HG03045 (cell line): ENCODE measurements at regions not wholly inside any gene's neighbourhood (a gene's known extent, or its start where the extent isn't known, plus 50 kb on each side); places are given as distances from the start of the nearest gene placed in this dataset.

Experiments
- ATAC-seq: cut with Tn5 transposase; IDR thresholded peaks from one replicate; pipeline ENCODE4 v1.9.1; 2021; ENCODE audit warnings: mild to moderate bottlenecking, moderate library complexity; ENCODE audit not compliant: unreplicated experiment

DNA sequence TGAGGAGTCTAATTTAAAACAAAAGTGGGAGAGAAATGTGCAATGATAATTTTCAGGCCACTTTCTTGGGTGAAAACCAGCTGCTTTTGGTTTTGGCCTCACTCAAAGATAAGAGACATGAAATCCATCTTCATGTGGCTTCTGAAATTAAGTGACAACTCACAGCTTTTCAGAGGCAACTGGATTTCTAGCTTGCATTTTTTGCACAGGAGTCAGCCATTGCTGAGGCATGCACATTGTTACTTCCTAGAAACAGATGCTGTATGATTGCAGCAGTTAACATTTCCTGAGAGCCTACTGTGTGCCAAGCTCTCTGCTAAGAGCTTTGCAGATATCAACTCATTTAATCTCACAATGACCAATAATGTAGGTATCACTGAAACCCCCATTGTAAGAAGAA lies 562.6 kb downstream of the NR2F1-AS1 start:
- no peak for ATAC-seq

DNA sequence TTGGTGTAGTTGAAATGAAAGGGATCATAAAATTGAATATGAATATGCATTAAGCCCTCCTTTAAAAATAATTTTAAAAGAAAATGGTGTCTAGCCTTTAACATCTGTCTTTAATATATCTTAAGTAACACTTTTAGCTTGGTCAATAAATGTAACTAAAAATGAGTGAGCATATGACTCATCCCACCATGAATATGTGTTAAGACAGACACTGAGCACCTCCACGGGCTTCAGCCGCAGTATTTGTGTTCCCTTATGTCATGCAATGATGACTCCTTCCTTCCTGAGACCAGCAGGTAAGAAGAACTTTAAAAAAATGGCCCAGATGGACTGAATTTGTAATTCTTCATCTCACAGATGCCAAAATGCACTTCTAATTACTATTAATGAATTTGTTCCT lies 563.2 kb downstream of the NR2F1-AS1 start:
- ATAC-seq: no peak

DNA sequence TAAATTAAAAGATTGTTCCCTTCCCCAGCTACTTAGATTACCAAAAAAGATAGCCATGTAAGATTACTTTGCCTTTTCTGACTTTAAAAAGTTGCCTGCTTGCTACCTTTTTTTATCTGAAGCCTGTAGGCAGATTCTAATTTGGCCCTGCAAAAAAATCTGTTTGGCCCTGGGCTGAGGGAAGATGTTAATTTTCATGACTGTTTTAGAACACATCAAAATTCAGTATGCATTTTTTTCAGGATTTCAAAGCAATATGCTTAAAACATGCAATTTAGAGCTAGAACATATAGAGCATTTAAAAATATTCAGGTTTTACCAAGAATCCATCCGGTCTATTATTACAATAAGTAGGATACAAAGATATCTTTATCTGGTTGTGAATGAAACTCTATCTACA lies 563.6 kb downstream of the NR2F1-AS1 start:
- ATAC-seq: no peak

DNA sequence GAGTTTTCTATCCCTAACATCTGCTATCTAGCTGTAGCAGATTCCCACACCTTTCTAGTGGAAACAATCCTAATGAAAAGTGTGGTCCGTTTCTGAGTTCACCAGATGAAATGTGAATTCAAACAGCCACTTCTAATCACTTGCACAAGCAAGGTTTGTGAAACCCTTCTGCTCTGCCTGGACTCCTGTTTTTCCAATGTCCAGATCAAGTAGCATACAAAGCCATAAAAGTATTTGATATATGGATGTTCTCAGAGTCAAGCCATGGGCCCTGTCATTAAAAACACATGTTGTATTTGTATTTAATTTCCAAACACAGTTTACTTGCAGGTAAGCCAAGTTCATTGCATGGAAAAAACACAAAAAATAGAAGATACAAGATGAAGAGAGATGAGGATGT lies 570.4 kb downstream of the NR2F1-AS1 start:
- ATAC-seq: no peak

DNA sequence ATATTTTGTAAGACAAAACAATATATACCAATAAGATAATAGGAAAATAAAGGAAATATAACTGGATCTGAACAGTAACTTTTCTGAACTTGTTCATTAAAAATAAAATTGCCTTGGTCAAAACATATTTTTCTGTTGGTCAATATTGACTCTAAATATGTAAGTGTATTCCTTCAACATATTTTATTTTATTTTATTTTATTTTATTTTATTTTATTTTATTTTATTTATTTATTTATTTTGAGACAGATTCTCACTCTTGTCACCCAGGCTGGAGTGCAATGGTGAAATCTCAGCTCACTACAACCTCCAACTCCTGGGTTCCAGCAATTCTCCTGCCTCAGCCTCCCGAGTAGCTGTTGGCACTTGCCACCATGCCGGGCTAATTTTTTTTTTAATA lies 571.0 kb downstream of the NR2F1-AS1 start:
- no peak for ATAC-seq

DNA sequence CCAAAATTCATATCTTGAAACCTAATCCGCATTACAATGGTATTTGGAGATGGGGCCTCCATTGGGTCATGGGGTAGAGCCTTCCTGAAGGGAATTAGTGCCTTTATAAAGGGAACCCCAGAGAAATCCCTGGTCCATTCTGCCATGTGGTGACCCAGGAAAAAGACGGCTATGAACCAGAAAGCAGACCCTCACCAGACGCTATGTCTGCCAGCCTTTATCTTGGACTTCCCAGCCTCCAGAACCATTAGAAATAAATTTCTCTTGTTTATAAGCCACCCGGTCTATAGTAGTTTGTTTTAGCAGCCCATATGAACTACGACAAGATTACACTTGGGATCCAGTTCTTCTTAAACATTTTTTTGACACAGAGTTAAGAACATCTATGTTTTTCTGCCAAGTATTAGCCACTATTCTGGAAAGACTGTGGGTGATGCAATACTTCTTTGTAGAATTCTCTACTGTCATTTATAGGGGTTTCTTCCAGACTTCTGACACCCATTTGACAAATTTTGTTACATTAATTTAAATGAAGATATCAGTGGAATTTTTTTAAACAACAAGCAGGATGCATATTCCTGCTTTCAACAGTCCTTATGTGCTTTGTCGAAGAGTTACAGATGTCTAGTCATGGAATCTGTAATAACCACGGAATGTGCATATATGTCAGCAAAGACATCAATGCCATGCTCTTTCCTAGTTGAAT lies 572.4 kb downstream of the NR2F1-AS1 start:
- no peak for ATAC-seq

DNA sequence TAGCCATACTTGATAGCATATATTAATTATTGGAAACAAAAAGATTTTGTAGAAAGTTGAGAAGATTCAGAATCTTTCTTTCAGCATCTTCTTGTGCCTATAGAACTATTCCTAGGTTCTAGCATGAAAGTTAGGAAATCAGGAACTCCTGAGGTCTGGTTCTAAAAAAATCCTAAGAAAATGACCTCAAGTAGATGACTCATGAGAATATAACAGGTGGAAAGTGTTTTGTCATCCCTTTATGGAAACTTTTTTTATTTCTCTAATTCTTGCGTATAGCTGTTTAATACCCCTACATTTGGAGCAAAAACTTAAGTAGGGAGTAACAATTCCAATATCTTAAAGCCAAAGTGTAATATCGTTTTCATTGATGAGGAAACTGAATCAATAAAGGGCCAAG lies 574.1 kb downstream of the NR2F1-AS1 start:
- ATAC-seq: no peak

DNA sequence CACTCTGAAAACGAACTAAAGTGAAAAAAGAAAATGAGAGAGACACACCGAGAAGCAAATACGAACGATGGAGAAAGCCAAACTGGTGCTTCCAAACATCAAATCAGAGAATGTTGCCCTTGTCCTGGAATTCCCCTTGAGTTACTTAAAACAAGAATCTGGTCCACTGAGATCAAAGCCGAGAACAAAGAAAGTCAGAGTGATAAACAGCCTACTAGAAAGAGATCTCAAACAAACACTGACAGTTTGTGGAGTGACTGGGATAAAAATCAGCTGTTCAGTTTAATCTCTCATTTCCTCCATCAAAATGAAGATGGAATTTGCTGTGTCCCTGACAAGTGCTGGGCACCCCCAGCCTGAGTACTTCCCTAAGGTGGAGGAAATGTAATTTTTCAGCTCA lies 582.6 kb downstream of the NR2F1-AS1 start:
- no peak for ATAC-seq

DNA sequence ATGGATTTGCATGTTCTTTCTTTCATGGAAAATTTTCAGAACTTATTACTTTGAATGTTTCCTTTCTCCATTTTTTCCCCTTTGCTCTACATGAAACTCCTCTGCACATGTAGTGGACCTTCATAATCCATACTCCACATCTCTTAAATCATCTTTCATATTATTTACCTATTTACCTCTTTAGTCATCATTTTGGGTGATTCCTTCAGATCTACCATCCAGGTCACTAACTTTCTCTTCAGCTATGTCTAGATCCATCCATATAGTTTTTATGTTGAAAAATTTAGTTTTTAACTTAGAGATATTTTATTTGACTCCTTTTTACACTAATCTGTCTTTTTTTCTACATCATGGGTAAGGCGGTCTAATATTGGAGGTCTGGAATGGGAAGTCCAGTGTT lies 586.6 kb downstream of the NR2F1-AS1 start:
- no peak for ATAC-seq

DNA sequence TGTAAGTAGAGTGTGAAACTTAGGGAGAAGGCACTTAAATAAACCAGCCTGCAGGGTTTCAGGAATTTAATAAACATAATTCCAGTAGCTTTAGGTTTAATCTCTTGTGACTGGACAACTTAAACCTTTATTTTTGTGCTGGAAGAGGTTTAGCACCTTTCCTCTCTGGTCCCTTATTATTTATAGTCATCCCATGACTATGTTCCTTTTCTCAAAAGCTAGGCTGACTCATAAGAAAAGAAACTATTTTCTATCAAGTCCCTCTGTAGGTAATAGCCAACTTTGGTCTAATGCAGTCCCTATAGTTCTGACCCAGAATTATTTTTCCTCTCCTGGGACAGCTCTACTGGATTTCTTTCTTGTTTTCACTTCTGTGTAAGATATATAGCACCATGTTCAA lies 588.9 kb downstream of the NR2F1-AS1 start:
- ATAC-seq: no peak

DNA sequence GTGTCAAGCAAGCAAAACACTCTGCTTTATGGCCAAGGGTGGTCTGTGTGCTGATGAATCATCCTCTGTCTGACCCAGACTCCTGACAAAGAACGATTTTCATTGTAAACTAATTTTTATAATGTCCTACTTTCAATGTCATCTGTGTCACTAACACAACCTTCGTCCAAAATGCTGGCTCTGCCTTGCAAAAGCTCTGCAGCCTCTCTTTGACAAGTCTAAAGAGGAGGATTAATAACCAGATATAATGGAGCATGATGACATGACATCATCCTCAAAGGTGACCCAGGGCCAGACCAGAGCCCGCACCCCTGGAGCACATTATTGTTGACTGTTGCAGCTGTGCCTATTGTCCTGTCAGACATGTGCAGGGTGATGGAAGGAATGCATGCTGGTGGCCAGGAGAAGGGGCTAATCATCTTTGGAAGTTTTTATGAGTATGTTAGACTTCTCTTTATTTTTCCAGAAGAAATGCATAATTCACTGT lies 589.4 kb downstream of the NR2F1-AS1 start:
- no peak for ATAC-seq

DNA sequence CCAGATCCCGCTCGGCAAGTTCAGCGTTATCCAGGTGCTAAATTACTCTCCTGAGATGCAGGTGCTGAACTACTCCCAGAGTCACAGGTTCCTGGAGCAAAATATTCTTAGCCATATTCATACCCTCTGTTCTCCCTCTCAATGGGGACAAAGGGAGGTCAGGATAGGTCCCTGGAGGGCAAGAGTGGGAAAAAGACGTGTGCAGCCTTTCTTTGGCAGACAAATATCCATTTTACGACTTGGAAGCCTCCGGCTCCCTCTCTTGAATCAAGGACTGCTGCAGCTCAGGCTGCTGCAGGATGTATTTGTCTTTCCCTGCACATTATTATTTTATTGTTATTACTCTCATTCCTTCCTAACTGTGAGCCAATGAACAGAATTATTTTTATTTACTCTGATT lies 590.2 kb downstream of the NR2F1-AS1 start:
- no peak for ATAC-seq

DNA sequence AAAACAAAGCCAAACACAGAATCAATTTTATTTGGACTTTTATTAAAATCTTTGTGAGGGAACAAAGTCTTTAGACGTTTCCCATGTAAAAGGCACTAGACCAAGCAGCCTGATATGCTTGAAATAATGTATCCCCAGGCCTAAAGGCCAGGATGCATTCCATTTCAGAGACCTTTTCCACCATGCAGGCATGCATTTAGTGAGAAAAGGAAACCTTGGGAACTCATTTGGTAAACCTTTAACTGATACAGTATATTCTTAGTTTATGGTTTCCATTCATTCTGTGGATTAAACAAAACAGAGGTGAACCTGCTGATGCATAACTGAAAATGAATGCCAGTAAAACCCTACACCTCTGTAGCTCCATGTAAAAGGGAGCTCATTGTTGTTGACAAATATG lies 600.0 kb downstream of the NR2F1-AS1 start:
- no peak for ATAC-seq

DNA sequence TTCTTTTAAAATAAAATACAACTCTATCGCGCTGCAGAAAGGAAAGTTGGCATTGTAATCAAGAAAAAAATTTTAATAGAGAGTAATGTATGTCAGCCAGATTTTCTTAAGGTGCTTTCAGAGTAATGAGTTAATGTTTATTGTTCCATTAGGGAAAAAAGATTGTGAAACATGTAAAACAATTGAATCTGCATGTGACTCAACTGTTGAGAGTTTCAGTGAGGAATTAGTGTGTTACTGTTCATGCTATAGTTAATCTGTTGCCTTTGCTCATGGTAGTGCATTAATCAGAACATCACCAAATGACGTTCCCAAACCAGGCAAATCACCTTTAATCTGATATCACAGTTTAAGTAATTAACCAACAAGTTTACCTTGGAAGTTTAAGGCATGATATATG lies 600.5 kb downstream of the NR2F1-AS1 start:
- ATAC-seq: no peak

DNA sequence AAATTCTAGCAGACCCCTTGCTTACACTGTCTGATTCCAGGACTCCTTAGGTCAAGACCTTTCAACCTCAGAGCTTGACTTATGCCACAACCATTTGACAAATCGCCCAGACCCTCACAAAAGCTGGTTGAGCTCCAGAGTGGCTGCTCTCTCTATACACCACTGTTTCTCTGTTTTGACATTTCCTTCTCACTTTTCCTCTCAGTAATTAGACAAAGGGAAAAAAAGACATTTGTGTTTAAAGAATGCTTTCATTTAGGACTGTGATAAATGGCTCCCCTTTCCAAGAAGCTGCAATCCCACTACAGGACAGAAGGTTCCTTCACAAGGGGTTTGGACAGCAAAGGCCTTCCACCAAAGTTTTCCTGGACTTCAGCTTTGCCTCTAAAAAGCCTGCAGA lies 601.3 kb downstream of the NR2F1-AS1 start:
- ATAC-seq: no peak

DNA sequence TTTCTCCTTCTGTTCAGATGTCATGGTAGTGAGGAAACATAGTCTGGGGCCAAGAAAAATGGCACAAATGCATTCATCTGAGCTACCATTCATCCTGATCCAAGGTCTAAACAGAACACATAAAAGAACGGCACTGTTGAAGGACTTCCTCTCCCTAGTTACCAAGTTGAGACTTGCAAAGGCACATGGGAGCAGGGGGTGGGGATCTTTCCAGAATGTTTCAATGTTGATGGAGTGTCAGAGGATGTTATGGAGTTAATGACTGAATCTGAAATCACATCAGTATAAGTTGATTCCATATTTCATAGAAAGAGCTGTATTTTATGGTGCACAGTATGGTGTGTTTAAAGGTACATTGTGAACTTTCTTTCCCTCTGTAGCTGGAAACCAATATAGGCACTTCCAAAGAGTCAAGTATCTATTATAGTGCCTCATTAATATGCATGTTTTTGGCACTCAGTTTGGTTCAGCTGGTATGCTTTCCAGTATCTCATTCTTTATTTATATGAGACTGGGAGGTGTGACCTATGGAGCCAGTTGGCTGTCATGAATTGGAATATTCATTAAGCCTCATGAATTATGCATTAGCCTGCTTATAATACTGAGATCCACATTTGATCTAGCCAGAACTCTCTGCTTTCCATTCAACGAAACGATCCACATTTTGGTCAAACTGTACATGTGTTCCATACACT lies 603.0 kb downstream of the NR2F1-AS1 start:
- no peak for ATAC-seq

DNA sequence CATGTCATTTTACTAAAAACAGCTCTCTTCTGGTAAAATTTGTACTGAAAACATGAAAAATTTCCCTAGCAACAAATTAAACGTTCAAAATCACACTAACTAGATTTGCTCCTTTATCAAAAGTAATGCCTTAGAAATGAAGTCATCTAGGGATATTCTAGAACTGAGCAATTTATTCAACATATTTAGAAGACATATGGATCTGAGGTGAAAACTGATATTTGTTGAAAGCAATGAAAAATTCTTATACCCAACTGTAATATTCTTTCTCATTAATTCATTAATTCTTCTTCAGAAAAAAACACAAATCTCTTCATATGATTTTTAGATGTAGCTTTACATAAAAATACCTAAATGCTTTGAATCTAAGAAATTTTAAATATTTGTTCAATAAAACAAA lies 604.9 kb downstream of the NR2F1-AS1 start:
- ATAC-seq: no peak

DNA sequence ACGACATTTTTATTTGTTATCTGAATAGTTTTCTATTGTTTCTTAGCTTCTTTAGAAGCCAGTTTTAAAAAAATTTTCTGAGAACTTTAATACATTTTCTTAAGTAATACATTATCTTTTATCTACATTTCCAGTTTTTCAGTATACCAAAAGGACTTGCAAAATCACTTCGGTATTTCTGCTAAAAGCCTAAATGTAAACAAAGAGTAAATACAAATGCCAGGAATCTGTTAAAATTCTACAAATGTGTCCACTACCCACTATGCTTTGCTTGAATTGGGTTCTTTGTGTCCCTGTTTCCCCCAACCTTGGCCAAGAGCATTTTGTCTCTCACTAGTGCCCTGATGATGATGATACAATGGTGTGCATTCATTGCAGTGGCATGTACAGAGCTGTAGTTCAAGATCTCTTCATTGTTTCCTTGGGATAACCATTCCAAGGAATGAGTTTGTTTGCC lies 611.2 kb downstream of the NR2F1-AS1 start:
- ATAC-seq: no peak

DNA sequence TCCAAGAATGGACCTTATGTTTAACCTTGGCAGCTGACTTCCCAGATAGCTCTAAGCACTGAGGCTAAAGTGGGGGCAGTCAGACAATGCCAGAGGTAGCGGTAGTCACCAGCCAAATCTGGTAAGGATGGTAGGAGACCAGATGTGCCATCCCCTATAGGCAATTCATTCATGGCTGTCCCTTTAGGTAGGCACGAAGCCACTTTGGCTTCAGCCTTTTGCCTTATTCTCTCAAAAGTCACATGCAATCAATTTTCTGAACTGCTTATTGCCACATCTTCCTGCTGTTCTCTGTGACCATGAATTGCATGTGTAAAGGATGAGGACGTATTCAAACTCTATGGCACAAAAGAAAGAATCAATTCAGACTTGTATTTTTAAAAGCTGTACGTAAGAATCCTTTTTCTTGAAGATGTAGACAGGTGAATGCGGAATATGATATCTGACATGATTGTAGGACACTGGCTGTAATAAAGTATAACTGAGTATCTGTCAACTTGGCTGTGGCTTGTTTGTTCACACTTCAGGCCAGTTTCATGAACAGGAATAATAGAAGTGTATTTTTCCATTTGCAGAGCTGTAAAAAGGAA lies 611.7 kb downstream of the NR2F1-AS1 start:
- no peak for ATAC-seq

DNA sequence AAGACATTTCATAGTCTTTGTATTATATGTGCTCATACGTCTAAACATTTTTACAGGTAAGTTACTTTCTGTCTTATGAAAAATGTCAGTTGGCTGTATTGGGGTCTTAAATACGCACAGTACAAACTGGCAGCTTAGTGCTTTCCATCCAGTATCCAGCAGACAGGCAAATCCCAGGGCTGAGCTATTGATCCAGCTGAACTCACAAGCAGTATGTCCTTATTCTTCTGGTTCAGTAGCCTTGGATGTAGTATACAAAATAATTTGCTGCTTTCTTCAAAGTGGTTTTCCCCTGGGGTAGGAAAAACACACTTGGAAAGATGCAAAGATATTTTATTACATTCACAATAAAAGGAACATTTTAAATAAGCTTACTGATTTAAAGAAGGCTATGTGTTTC lies 617.2 kb downstream of the NR2F1-AS1 start:
- ATAC-seq: no peak

DNA sequence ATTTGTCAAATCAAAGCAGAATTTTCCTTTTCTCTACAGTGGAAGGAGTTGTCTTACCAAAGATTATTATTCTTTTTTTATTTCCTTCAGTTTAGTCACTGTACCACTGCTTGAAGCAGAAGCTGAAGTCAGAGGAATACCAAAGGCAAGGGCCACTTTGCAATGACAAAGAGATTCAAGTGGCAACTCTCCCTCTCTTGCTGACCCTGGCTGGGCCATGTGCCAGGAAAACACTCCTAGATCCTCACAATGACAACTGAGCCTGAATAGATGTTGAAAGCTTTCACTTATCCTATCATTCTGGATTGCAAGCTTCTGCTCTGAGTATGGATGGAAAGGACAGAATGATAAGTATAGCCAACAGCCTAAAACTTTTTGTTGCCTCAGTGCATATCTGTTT lies 618.3 kb downstream of the NR2F1-AS1 start:
- ATAC-seq: no peak

DNA sequence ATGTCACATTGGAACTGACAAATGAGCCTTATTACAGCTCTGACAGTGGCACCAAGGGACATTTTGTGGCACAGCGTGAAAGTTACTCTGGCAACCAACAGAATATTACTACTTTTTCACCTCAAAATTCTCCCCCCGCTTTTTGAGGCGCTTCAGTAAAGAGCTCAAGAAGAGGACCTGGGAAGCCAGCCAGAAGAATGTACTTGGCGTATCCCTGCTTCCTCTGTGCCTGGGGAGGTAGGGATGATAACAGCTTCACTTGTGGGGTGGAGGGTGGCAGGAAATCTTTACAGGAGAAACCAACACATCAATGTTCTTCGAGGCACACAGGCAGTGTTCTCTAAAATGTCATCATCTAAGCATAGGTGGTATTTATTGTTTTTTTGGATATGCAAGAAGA lies 624.1 kb downstream of the NR2F1-AS1 start:
- ATAC-seq: no peak
